ENCODE measurements at regions not wholly inside any gene's neighbourhood (a gene's known extent, or its start where the extent isn't known, plus 50 kb on each side); places are given as distances from the start of the nearest gene placed in this dataset.

DNA sequence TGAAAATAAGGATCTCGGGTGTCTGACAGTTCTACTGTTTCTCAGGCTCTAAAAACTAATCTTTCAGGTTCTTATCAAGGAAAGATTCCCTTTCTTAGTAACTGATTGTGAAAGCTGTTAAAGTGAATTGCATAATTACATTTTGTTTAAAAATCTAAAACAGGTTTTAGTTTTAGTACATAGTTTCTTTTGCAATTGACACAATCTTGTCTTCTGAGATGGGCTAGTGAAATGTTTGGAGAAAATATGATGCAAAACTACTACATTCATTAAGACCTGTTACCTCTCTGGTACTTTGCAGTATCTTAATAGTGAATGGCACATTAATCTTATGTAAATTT, 298.4 kb downstream of the UTRN start:
- DNase-seq: no peak

DNA sequence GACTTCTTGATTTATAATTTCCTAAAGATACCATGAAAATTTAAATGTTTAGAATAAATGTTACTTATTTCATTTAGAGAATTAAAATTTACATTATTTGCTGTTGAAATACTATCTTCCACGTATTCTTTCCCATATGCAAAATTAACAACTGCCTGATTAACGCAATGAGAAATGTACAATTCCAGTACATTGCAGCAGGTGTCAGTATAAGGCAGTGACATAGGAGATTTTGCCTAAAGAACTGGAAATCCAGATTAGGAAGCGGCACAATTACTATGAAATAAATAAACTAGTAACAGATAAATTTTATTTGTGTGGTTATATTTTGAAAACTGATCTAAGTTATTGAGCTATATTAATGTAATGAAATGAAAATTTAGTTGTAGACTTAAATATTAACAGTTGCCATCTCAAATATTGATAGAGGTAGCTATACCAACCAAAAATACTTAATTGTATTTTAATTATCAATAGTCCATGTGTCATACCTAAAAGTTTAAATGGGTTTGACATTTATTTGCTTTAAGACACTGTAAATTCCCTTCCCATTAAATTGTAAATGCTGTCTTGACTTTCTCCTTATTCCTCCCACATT, 300.2 kb downstream of the UTRN start:
- peak; percentile 36 for DNase-seq

DNA sequence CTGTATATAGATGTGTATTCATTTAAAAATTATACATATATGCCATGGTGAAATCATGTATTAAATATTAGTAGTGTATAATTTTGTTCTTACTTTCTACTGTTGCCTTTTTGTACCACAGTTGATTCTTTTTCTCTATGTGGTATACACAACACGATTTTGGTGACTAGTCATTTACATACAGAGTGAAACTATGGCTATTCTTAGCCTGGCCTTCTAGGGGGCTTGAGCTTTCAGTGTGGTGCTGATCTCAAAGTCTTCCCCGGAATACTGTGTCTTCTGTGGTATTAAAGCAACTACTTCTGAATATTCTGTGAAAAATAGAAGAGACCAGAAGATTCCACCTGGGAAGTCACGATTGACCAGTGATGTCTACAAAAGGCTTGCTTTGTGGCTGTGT, 301.9 kb downstream of the UTRN start:
- no peak for DNase-seq

DNA sequence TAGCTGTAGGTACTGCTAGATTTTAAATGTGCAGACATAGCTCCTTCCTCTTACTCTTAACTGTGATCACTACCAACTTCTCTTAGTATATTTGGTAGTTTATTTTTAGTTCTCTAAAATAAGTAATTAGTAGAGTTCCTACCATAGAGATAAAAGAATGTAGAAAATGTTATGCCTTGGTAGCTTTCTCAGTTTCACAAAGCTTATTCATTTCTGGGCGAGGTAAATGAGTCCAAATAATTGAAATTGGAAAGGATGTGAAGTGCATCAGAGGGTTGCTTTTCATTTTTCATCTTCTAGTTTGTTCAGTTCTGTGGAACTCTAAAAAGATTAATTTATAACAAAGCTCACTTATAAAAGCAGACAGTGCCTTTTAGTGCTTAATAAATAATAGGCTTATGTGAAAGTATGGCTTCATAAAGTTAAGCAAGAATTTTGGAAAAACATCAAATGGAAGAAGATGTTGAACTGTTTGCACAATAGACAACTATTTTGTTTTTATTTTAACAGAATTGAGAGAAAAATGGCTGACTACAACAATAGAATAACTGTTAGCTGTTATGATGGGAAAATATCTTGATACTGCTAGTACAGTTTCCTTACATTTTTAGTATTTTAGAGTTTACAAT, 303.7 kb downstream of the UTRN start:
- no peak for DNase-seq

DNA sequence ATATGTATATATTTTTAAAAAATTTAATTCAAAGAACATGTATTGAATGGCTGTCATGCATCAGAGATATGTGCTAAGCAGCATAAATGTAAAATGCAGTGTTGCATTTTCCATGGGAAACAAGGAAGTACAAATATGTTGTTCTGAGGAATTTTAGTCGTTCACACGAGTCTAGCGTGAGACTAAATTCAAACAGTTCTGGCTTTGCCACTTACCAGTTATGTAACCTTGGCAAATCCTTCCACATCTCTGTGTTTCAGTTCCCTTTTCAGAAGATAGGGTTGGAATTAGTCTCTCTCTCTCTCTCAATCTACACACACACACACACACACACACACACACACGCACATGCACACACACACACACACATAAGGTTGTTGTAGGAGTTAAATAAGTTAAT, 305.4 kb downstream of the UTRN start:
- DNase-seq: peak; percentile 8

DNA sequence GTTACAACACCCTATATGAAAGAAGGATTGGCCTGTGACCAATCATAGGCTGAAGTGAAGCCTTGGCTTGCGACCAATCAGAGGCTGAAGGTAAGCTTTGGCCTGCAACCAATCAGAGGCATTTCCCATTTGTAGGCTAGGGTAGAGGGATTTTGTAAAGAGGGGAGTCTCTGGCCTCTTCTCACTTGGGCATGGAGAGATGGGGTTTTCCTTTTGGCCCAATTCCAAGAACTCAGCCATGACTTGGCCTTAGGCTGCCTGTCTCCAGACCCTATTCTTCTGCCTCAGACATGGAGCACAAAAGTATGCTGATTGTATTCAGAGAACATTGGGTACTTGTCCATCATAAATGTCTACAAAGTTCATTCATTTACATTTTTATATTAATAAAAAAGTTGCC, 308.3 kb downstream of the UTRN start:
- DNase-seq: no peak

DNA sequence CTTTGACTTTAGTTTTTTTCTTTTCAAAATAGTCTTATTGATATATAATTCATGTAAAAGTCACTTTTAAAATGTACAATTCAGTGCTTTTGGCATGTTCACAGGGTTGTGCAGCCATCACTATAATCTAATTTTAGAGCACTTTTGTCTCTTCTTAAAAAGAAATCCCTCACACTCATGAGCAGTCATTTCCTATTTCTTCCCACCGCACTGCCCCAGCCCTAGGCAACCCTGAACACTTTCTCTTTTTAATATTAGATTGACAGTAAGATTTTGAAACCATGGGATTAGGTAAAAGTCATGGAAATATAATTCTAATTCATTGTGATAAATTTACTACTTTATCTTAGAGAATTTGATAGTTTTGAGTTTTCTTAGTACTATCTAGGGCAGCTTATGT, 309.4 kb downstream of the UTRN start:
- no peak for DNase-seq

DNA sequence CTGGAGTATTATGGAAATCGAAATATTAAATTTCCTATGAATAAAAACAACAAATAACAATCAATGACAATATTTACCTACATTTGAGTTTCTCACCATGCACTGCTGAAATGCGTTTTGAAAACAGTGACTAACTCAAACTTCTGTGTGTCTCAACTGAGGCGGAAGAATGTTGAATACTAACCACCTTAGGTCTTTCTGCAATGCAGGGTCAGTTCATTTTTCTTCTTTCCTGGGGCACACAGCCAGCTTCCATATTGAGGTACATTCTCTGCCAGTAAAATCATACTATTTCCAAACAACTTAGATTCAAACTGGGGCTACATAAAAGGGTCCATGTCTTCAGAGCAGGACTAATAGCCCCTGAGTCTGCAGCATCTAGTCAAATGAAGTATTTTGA, 310.1 kb downstream of the UTRN start:
- no peak for DNase-seq

DNA sequence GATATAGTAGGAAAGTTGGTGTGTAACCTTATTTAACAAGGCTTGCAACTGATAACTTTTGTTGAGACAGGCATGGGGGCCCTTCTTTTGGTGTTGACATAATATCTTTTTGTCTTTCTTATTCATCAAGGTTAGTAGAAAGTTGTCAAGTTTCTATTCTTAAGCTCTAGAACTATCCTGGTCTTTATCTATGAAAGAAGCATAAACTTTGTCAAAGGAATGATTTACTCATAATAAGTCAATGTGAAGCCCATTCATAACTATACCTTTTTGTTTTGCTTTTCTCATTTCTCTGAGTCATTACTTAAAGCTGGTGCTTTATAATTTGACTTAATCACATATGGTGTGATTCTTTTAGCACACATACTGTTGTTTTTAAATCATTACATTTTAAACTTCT, 312.4 kb downstream of the UTRN start:
- DNase-seq: no peak

DNA sequence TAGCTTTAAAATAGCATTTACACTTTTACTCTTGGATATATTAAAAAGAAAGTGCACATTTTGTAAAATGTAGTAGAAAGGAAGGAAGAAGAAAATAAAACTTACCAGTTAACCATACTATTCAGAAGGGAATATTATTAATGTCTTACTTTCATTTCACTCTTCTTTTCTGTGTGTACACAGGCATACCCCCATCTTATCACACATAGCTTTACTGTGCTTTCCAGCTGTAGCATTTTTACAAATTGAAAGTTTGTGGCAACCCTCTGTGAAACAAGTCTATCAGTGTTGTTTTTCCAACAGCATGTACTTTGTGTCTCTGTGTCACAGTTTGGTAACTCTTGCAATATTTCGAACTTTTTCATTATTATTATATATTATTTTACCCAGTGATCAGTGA, 314.5 kb downstream of the UTRN start:
- DNase-seq: no peak

DNA sequence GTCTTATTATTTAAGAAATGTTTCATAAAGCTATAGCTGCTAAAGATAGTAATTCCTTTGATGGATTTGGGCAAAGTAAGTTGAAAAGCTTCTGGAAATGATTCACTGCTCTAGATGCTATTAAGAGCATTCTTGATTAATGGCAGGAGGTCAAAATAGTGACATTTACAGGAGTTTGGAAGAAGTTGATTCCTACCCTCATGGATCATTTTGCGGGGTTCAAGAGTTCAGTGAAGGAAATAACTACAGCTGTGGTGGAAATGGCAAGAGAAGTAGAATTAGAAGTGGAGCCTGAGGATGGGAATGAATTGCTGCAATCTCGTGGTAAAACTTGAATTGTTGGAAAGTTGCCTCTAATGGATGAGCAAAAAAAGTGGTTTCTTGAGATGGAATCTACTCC, 316.1 kb downstream of the UTRN start:
- DNase-seq: no peak

DNA sequence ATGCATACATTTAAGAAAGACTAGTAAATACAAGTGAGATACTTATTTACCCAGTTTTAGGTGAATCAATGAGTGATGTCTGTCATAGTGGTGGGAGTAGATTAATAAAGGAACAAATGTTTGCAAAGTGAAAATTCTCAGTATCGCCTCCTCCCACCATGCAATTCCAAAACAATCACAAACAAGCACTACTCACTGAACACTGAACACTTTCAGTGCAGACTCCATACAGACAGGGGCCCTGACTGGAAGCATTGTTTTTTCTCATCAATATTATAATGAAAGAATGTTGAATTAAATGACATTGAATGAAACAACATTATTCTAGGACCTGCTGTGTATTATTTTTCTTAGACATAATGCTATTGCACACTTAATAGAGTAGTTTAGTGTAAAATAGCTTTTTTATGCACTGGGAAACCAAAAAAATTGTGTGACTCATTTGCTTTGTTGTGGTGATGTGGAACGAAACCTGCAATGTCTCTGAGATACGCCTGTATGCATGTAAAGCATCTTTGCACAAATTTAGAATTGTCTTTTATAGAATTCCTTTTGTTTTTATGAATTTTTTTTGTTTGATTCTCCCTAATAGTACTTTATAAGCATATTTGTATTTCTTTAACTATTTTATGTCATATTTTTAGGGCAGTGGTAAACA, 317.5 kb downstream of the UTRN start:
- DNase-seq: peak; percentile 26

DNA sequence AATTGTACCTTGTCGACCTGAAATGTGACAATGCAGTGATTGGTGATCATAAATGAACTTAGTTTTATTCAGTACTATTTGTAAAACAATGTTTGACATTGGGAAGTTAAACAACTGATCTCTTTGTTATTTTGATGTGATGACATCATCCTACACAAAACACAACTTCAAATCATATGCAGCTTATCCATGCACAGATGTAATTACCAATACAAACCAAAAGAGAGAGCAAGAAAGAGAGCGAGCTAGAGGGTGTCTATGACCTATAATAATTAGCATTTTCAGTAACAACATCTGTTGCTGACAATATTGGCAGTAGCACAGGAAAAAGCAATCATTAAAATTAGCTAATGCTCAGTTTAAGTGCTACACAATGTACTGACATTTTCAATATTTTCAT, 320.9 kb downstream of the UTRN start:
- no peak for DNase-seq

DNA sequence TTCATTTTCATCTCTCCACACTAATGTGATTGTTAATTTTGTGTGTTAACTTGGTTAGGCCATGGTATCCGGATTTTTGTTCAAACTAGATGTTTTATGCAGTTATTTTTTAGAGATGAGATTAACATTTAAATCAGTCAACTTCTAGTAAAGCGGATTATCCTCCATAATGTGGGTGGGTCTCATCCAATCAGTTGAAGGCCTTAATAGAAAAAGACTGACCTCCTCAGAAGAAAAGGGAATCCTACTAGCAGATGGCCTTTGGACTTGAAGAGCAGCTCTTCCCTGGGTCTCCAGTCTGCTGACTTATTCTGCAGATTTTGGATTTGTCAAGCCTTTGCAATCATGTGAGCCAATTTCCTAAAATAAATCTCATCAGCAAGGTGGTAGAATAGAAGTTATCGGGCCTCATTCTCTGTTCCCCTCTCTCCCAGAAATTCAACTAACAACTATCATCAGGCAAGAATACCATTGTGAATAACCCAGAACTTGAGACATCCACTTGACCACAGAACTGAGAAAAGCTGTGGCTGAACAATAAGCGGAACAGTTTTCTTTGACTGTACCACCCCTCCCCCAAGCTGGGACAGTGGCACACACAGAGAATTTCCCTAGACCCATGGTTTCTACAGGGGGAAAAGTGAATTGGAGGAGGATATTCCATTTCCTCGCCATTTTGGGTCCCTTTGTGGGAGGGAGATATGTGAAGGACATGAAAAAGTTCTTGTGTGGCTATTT, 323.0 kb downstream of the UTRN start:
- no peak for DNase-seq

DNA sequence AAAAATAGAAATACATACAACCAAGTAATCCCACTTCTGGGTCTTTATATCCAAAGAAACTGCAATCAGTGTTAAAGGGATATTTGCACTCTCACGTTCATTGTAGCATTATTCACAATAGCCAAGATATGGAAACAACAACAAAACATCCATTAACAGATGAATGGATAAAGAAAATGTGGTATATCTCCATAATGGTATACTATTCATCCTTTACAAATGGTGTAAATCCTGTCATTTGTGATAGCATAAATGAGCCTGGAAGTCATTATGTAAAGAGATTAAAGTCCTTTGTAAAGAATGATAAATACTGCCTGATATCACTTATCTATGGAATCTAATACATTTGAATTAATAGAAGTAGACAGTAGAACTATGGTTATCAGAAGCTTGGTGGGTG, 327.7 kb downstream of the UTRN start:
- DNase-seq: no peak

DNA sequence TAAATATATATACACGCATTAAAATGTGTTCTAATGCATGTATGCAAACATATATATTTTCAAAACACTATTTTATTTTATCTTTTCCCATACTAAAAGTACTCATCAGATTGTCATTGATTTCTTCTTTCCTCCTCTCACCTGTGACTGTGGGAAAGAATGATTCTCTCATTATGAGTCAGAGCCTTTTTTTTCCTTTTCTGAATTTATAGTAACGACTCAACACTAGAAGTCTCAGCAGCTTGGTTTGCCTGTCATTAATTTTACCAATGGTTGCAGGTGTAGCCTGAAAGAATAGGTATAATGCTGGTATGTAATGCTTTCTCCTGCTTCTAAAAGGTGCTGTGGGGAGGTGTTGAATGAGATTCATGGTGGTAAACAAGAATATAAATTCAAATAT, 328.7 kb downstream of the UTRN start:
- DNase-seq: no peak

DNA sequence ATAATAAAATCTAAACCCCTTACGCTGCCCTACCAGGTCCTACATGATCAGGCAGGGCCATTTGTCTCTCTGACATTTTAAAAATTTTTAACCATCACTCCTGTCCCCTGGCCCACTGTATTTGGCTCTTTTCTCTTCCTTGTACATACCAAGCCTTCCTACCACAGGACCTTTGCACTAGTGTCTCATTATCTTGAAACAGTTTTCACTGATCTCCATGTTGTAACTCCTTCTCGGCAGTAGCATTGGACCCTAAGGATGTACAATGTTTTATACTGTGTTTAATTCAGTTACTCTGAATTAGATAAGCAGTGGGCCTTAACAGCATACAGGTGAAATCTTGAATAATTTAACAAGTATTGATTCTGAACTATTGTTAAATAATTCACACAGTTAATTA, 330.7 kb downstream of the UTRN start:
- DNase-seq: no peak

DNA sequence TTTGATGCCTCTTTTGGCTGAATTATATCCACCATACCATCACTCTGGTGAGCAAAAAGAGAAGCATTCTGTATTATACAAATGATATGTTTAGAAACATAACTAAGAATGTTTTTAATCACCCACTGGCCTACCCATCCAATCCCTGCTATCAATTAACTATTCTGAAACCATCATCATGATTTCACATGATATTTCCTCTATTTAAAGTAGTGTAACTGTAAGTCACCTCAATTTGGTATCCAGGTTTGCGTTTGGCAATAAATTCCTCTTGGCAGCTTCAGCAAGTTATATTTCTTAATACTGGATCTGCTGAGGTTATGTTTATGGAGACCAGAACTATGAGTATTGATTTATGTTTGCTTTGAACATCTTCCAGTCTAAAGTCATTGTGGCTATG, 332.1 kb downstream of the UTRN start:
- DNase-seq: no peak

DNA sequence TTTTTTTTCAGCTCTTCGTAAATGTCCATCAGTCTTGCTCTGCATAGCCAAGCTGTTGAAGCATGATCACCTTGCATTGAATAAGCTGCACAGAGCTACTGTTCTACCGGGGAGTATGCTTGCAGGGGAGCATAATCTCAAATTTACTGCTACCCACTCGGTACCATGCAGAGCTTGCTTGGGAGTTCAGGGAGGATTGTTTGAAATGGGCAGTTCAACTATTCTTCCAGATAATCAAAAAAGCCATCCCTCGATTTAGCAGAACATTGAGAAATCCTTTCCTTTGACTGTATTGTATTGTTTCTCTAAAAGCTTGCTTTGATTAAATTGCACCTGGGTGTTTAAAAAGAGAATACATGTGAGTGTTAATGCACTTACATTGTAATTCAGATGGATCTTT, 332.6 kb downstream of the UTRN start:
- DNase-seq: no peak

DNA sequence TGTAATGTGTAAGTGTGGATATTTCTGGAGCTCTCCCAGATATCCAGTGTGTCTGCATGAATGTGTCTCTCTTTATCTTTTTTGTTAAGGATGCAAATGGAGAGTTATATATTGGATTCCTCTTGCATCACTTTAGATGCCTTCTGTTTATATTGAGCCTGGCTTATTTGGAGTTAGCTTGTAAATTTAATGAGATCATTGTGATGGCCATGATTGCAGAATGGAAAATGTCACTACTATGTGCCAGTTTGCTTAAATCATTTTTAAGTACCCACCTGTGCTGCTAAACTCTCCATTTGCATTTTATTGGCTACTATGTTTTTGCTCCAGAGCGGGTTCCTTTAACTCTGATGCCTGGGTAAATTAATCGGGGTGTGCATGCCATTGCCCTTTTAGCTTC, 334.8 kb downstream of the UTRN start:
- no peak for DNase-seq

DNA sequence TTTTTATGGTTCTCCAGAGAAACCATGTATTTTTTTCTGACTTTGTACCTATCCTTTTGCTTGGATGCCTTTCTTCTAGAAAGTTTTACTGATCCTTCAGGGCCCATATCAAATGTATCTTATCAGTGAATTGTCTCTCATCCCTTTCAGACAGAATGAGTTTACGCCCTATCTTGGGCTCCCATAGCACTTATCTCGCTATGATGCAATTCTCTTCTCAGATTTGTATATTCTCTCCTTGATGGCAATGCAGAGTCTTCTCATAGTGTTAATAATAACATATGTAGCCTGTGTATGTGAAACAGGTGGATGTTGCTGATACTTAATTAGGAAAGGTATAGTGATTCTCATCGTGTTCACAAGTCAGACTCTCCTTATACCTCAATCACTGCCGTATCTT, 336.2 kb downstream of the UTRN start:
- DNase-seq: no peak

DNA sequence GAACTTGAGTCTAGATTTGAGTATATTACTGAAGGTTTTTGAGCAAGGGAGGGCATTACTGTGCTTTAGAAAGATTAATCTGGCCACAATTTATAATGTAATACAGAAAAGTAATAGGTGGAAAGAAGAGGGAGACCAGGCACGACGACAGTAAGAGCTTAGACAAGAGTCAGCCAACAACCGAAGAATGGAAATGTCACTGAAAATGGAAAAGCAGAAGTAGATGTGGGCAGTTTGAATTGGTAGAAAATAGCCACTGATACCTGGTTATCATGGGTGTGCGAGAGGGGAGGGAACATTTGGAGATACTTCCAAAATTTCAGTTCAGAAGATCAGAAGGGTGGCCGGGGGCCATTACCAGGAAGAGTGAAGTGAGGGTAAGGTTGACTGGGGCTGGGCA, 339.1 kb downstream of the UTRN start:
- DNase-seq: no peak

DNA sequence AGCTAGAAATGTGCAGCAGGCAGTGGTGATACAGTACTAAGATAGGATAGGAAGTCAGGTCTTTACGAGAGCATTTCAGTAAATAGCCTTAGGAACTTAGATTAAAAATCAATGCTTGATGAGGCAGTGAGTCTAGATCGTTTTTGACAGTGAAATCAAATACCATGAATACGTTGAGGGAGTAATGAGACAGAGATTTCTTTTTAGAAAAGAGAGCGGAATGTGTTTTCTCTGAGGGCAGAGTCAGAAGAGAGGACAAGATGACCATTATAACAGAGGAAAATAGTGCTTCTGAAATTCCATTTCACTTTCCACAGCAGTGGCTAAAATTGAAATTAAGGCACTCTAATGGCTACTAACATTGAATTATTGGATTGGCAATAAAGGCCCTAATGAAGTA, 339.6 kb downstream of the UTRN start:
- no peak for DNase-seq

DNA sequence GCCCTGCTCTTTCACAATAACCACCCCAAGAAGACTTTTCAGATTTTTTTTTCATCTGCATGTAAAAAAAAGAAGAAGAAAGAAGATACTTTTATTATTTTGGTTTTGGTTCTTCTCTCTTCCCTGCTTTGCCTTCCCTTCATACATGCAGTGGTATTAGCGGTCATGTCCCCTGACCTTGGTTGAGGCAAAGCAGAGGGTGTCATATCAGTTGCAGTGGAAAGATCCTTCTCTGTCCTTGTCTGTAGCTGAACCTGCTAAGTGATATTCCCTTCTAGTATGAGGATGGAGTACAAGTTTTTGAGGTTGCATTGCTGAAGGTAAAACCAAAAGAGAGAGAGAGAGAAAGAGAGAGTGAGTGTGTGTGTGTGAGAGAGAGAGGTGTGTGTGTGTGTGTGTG, 345.7 kb downstream of the UTRN start:
- no peak for DNase-seq
